Skeletal muscle tissue (tissue), 3 donors: ENCODE measurements at regions not wholly inside any gene's neighbourhood (a gene's known extent, or its start where the extent isn't known, plus 50 kb on each side); places are given as distances from the start of the nearest gene placed in this dataset.

ENCODE experiments used
- H3K27ac ChIP-seq: one replicate; pipeline ENCODE4 v1.7.0; 2013; ENCODE audit warnings: mild to moderate bottlenecking, low read depth, low read length, inconsistent platforms
- H3K27me3 ChIP-seq, 3 donors: one replicate each; pipeline ENCODE4 v1.7.0; 2013; ENCODE audit warnings: low read length in 3 of 3; ENCODE audit not compliant: control insufficient read depth in 3 of 3, insufficient read depth in 3 of 3
- H3K36me3 ChIP-seq, 3 donors: one replicate each; pipeline ENCODE4 v1.7.0; 2013; ENCODE audit warnings: low read length in 3 of 3; ENCODE audit not compliant: control insufficient read depth in 3 of 3, insufficient read depth in 3 of 3
- H3K4me1 ChIP-seq, 3 donors: one replicate each; pipeline ENCODE4 v1.7.0; 2013; ENCODE audit warnings: low read length in 3 of 3, mild to moderate bottlenecking in 3 of 3; ENCODE audit not compliant: control insufficient read depth in 3 of 3, insufficient read depth in 3 of 3
- H3K4me3 ChIP-seq, 3 donors: one replicate each; pipeline ENCODE4 v1.7.0; 2013; ENCODE audit warnings: low read length in 3 of 3
- H3K9ac ChIP-seq, 3 donors: one replicate each; pipeline ENCODE4 v1.7.0; 2013; ENCODE audit warnings: low read length in 3 of 3, mild to moderate bottlenecking in 3 of 3, moderate library complexity in 2 of 3, low read depth in 1 of 3
- H3K9me3 ChIP-seq, 3 donors: one replicate each; pipeline ENCODE4 v1.7.0; 2013; ENCODE audit warnings: low read length in 3 of 3; ENCODE audit not compliant: control insufficient read depth in 3 of 3
- donor health status: Osteomylitis.

GRCh38 chr12:87720967-87721366 is 308.2 kb downstream of the C12orf50 start:
- H3K27ac ChIP-seq, result no peak overlapping the region
- H3K4me3 ChIP-seq, result no peak overlapping the region

GRCh38 chr12:87704374-87704773 is 324.8 kb downstream of the C12orf50 start:
- no peaks in the 10 kb centered on the region for H3K27me3 ChIP-seq

More at GRCh38 chr12:87720967-87721366, 308.2 kb downstream of the C12orf50 start:
- Histone ChIP-seq H3K36me3 (no peaks in the 10 kb centered on the region), H3K27me3 (no peaks in the 10 kb centered on the region), H3K9ac (no peak overlapping the region), H3K9me3 (no peaks in the 10 kb centered on the region), H3K4me1 (no peaks in the 10 kb centered on the region)

GRCh38 chr12:87690236-87690810 is 338.9 kb downstream of the C12orf50 start:
- Histone ChIP-seq H3K9me3 (no peaks in the 10 kb centered on the region), H3K4me1 (no peaks in the 10 kb centered on the region), H3K9ac (no peak overlapping the region), H3K27me3 (no peaks in the 10 kb centered on the region), H3K4me3 (no peak overlapping the region), H3K27ac (no peak overlapping the region), H3K36me3 (no peaks in the 10 kb centered on the region)

More at GRCh38 chr12:87704374-87704773, 324.8 kb downstream of the C12orf50 start:
- H3K27ac ChIP-seq, result no peak overlapping the region
- H3K9me3 ChIP-seq, result no peaks in the 10 kb centered on the region
- H3K36me3 ChIP-seq, result no peaks in the 10 kb centered on the region
- H3K4me3 ChIP-seq, result no peak overlapping the region
- H3K9ac ChIP-seq, result no peak overlapping the region
- no peaks in the 10 kb centered on the region for H3K4me1 ChIP-seq

- Histone ChIP-seq H3K27ac (no peak overlapping the region), H3K9ac (no peak overlapping the region), H3K36me3 (no peaks in the 10 kb centered on the region), H3K4me1 (no peaks in the 10 kb centered on the region), H3K4me3 (no peak overlapping the region), H3K27me3 (no peaks in the 10 kb centered on the region), H3K9me3 (no peaks in the 10 kb centered on the region)
Measured at GRCh38 chr12:87689196-87689595, 340.0 kb downstream of the C12orf50 start.

- Histone ChIP-seq H3K36me3 (no peaks in the 10 kb centered on the region), H3K4me1 (no peaks in the 10 kb centered on the region), H3K27ac (no peak overlapping the region), H3K27me3 (no peaks in the 10 kb centered on the region), H3K9me3 (no peaks in the 10 kb centered on the region), H3K9ac (no peak overlapping the region), H3K4me3 (no peak overlapping the region)
Measured at GRCh38 chr12:87687362-87687761, 341.8 kb downstream of the C12orf50 start.

GRCh38 chr12:87685696-87686095 is 343.5 kb downstream of the C12orf50 start:
- Histone ChIP-seq H3K27ac (no peak overlapping the region), H3K36me3 (no peaks in the 10 kb centered on the region), H3K4me1 (no peaks in the 10 kb centered on the region), H3K4me3 (no peak overlapping the region), H3K27me3 (no peaks in the 10 kb centered on the region), H3K9ac (no peak overlapping the region), H3K9me3 (no peaks in the 10 kb centered on the region)

- no peaks in the 10 kb centered on the region for H3K4me1 ChIP-seq
- no peak overlapping the region for H3K9ac ChIP-seq
- H3K36me3 ChIP-seq, result no peaks in the 10 kb centered on the region
- no peak overlapping the region for H3K4me3 ChIP-seq
- no peak overlapping the region for H3K27ac ChIP-seq
- no peaks in the 10 kb centered on the region for H3K27me3 ChIP-seq
- H3K9me3 ChIP-seq, result no peaks in the 10 kb centered on the region
Measured at GRCh38 chr12:87679251-87679650, 349.9 kb downstream of the C12orf50 start.

GRCh38 chr12:87678453-87678852 is 350.7 kb downstream of the C12orf50 start:
- Histone ChIP-seq H3K4me3 (no peak overlapping the region), H3K27ac (no peak overlapping the region), H3K4me1 (no peaks in the 10 kb centered on the region), H3K27me3 (no peaks in the 10 kb centered on the region), H3K9ac (no peak overlapping the region), H3K9me3 (no peaks in the 10 kb centered on the region), H3K36me3 (no peaks in the 10 kb centered on the region)

- Histone ChIP-seq H3K4me1 (no peaks in the 10 kb centered on the region), H3K9me3 (no peaks in the 10 kb centered on the region), H3K9ac (no peak overlapping the region), H3K4me3 (no peak overlapping the region), H3K27ac (no peak overlapping the region), H3K27me3 (no peaks in the 10 kb centered on the region), H3K36me3 (no peaks in the 10 kb centered on the region)
Measured at GRCh38 chr12:87676731-87677130, 352.5 kb downstream of the C12orf50 start.

- H3K9ac ChIP-seq, result no peak overlapping the region
- no peaks in the 10 kb centered on the region for H3K36me3 ChIP-seq
- no peaks in the 10 kb centered on the region for H3K27me3 ChIP-seq
- no peaks in the 10 kb centered on the region for H3K9me3 ChIP-seq
- H3K4me1 ChIP-seq, result no peaks in the 10 kb centered on the region
- no peak overlapping the region for H3K4me3 ChIP-seq
- H3K27ac ChIP-seq, result no peak overlapping the region
Measured at GRCh38 chr12:87671757-87672156, 357.4 kb downstream of the C12orf50 start.
